Glomerular endothelial cell (primary cell): ENCODE measurements at regions not wholly inside any gene's neighbourhood (a gene's known extent, or its start where the extent isn't known, plus 50 kb on each side); places are given as distances from the start of the nearest gene placed in this dataset.

Source experiments
- DNase-seq: peaks from one replicate; pipeline ENCODE4 v3.0.0-alpha.2; 2011; ENCODE audit warnings: low read depth, low spot score; ENCODE audit errors: extremely low read depth

- DNase-seq = no peak
Observed at GRCh38 chr9:120151149-120151548, 428.8 kb downstream of the CDK5RAP2 start.

GRCh38 chr9:120138955-120139354, 441.0 kb downstream of the CDK5RAP2 start:
- DNase-seq = no peak

- no peak for DNase-seq
Observed at GRCh38 chr9:120137186-120137840, 442.7 kb downstream of the CDK5RAP2 start.

- DNase-seq = no peak
Observed at GRCh38 chr9:120136696-120137095, 443.3 kb downstream of the CDK5RAP2 start.

- no peak for DNase-seq
Observed at GRCh38 chr9:120117081-120117480, 462.9 kb downstream of the CDK5RAP2 start.

GRCh38 chr9:120110520-120110919, 469.4 kb downstream of the CDK5RAP2 start:
- DNase-seq = no peak

- no peak for DNase-seq
Observed at GRCh38 chr9:120109242-120109641, 470.7 kb downstream of the CDK5RAP2 start.

GRCh38 chr9:120107138-120107537, 472.8 kb downstream of the CDK5RAP2 start:
- no peak for DNase-seq

- DNase-seq = no peak
Observed at GRCh38 chr9:120104771-120105170, 475.2 kb downstream of the CDK5RAP2 start.

- DNase-seq = no peak
Observed at GRCh38 chr9:120100595-120100994, 479.4 kb downstream of the CDK5RAP2 start.

GRCh38 chr9:120099065-120099464, 480.9 kb downstream of the CDK5RAP2 start:
- DNase-seq = no peak

- DNase-seq = no peak
Observed at GRCh38 chr9:120098584-120098983, 481.4 kb downstream of the CDK5RAP2 start.

- DNase-seq = no peak
Observed at GRCh38 chr9:120091206-120091605, 488.8 kb downstream of the CDK5RAP2 start.

- no peak for DNase-seq
Observed at GRCh38 chr9:120080849-120081248, 499.1 kb downstream of the CDK5RAP2 start.

GRCh38 chr9:120078112-120078511, 501.9 kb downstream of the CDK5RAP2 start:
- DNase-seq = no peak

GRCh38 chr9:120071760-120072159, 508.2 kb downstream of the CDK5RAP2 start:
- no peak for DNase-seq

- no peak for DNase-seq
Observed at GRCh38 chr9:120066315-120066714, 513.7 kb downstream of the CDK5RAP2 start.

- DNase-seq = no peak
Observed at GRCh38 chr9:120065151-120065550, 514.8 kb downstream of the CDK5RAP2 start.

GRCh38 chr9:120045011-120045410, 535.0 kb downstream of the CDK5RAP2 start:
- no peak for DNase-seq

- DNase-seq = no peak
Observed at GRCh38 chr9:120043448-120043847, 536.5 kb downstream of the CDK5RAP2 start.

GRCh38 chr9:120040896-120041295, 539.1 kb downstream of the CDK5RAP2 start:
- DNase-seq = no peak

- DNase-seq = no peak
Observed at GRCh38 chr9:120038342-120038741, 541.6 kb downstream of the CDK5RAP2 start.

- no peak for DNase-seq
Observed at GRCh38 chr9:120032639-120033038, 547.3 kb downstream of the CDK5RAP2 start.
